GM23248 (cell line): ENCODE measurements at regions not wholly inside any gene's neighbourhood (a gene's known extent, or its start where the extent isn't known, plus 50 kb on each side); places are given as distances from the start of the nearest gene placed in this dataset.

ENCODE experiments used
- DNase-seq: peaks from one replicate; pipeline ENCODE4 v3.0.0-alpha.2; 2015
- H2AFZ ChIP-seq: fragments of 200-600 bp; sonication (generic); 2 replicates; pipeline ENCODE4 v1.6.1; 2016; ENCODE audit warnings: antibody characterized with exemption
- H3F3A ChIP-seq: fragments of 200-600 bp; sonication (generic); 2 replicates; pipeline ENCODE4 v1.6.1; 2016; ENCODE audit warnings: mild to moderate bottlenecking, antibody characterized with exemption, mixed run types; ENCODE audit not compliant: insufficient read depth
- H3K27ac ChIP-seq: fragments of 200-600 bp; sonication (generic); 2 replicates; pipeline ENCODE4 v1.5.1; 2016; ENCODE audit warnings: mild to moderate bottlenecking
- H3K27me3 ChIP-seq: fragments of 200-600 bp; sonication (generic); replicated peaks from 2 replicates; pipeline ENCODE4 v1.6.1; 2016; ENCODE audit warnings: mild to moderate bottlenecking; ENCODE audit not compliant: insufficient read depth
- H3K36me3 ChIP-seq: fragments of 200-600 bp; sonication (generic); 2 replicates; pipeline ENCODE4 v1.6.1; 2016; ENCODE audit warnings: low read depth, mild to moderate bottlenecking
- H3K4me1 ChIP-seq: fragments of 200-600 bp; sonication (generic); 2 replicates; pipeline ENCODE4 v1.6.1; 2016; ENCODE audit warnings: mild to moderate bottlenecking; ENCODE audit not compliant: insufficient read depth
- H3K4me2 ChIP-seq: fragments of 200-600 bp; sonication (generic); one replicate; pipeline ENCODE4 v1.6.1; 2016; ENCODE audit warnings: mild to moderate bottlenecking; ENCODE audit not compliant: unreplicated experiment
- H3K4me3 ChIP-seq: fragments of 200-600 bp; sonication (generic); 2 replicates; pipeline ENCODE4 v1.5.1; 2016; ENCODE audit warnings: mild to moderate bottlenecking
- H3K79me2 ChIP-seq: fragments of 200-600 bp; sonication (generic); 2 replicates; pipeline ENCODE4 v1.6.1; 2016; ENCODE audit warnings: mild to moderate bottlenecking; ENCODE audit not compliant: insufficient read depth
- H3K9ac ChIP-seq: fragments of 200-600 bp; sonication (generic); 2 replicates; pipeline ENCODE4 v1.6.1; 2016; ENCODE audit warnings: mild to moderate bottlenecking
- H3K9me2 ChIP-seq: fragments of 200-600 bp; sonication (generic); 2 replicates; pipeline ENCODE4 v1.6.1; 2016; ENCODE audit warnings: mixed run types, mild to moderate bottlenecking, moderate library complexity; ENCODE audit not compliant: insufficient read depth
- H3K9me3 ChIP-seq: fragments of 200-600 bp; sonication (generic); one replicate; pipeline ENCODE4 v1.6.1; 2017; ENCODE audit warnings: low read depth
- H4K20me1 ChIP-seq: fragments of 200-600 bp; sonication (generic); 2 replicates; pipeline ENCODE4 v1.6.0; 2016; ENCODE audit not compliant: insufficient read depth
- EZH2 ChIP-seq: fragments of 200-600 bp; sonication (generic); IDR thresholded peaks from 2 replicates; pipeline ENCODE4 v1.6.1; 2018; ENCODE audit warnings: antibody characterized with exemption, mild to moderate bottlenecking; ENCODE audit not compliant: insufficient read depth, poor library complexity, severe bottlenecking
- EZH2phosphoT487 ChIP-seq: fragments of 200-600 bp; sonication (generic); IDR thresholded peaks from 2 replicates; pipeline ENCODE4 v1.6.1; 2018; ENCODE audit warnings: antibody characterized with exemption, moderate library complexity, mild to moderate bottlenecking, low read depth; ENCODE audit not compliant: insufficient read depth
- WGBS, 2 experiments: methylation state at CpG; one replicate each; pipeline ENCODE4 v1.1.6; 2015 to 2017; ENCODE audit warnings: low lambda C conversion rate in 2 of 2, low coverage in 1 of 2; ENCODE audit errors: missing lambda C conversion rate in 2 of 2; 5-methylcytosine and 5-hydroxymethylcytosine counted together
- in situ Hi-C: fragments of 300-500 bp; cut with MboI; formaldehyde crosslinking; loops from 2 replicates; pipeline ENCODE4 v1.15.0; 2020

DNA sequence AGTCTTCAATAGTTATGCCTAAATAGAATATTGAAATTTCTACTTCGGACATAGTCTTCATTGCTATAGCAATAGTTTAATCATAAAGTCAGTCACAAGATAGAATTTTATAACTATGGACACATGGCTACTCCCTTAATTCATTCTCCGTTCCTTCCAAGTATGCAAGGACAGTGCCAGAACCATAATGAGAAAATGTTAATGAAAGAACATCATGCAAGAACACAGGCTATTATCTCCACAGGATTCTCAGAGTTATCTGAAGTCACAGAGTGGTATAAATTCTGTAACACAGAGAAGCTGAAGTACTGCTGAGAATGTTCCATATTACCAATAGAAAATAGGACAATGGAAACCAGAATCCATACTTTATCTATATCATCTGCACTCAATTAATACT lies 826.2 kb downstream of the EPHA7 start:
- Histone ChIP-seq H3K9me3 (no peaks in the 10 kb centered on the region), H3K79me2 (no peaks in the 10 kb centered on the region), H2AFZ (no peak overlapping the region), H3K9me2 (no peaks in the 10 kb centered on the region), H3K9ac (no peak overlapping the region), H3K36me3 (no peaks in the 10 kb centered on the region), H3K27ac (no peak overlapping the region), H3K4me3 (no peak overlapping the region), H3K27me3 (no peaks in the 10 kb centered on the region), H3K4me1 (no peaks in the 10 kb centered on the region), H4K20me1 (no peaks in the 10 kb centered on the region), H3K4me2 (no peak overlapping the region), H3F3A (no peaks in the 10 kb centered on the region)
- TF ChIP-seq EZH2phosphoT487 (no peak), EZH2 (no peak)
- WGBS, 2 experiments: 9 to 10% methylated on average over 2 of the region's 2 CpGs
- DNase-seq: no peak
- in situ Hi-C loops: no loop called here

DNA sequence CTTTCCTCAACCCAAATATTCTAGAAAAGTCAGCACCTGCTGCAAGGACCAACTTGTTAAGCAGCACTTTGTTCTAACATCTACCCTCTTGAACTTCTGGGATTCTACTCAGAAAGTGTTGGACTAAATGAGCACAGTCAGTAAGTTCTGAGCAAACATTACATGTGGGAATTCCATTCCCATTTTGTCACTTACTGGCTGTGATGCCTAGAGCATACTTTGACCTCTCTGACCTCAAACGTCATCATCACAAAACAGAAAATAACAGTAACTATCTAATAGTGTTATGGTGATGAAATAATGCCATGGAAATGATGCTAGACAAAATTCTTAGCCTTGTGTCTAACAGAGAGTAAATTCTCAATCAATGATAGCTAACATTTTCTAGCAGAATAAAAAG lies 829.4 kb downstream of the EPHA7 start:
- no peak overlapping the region for H3K4me2 ChIP-seq
- no peak overlapping the region for H3K27ac ChIP-seq
- no peak for DNase-seq
- H3K4me3 ChIP-seq: no peak overlapping the region
- no peaks in the 10 kb centered on the region for H3K4me1 ChIP-seq
- H3K79me2 ChIP-seq: no peaks in the 10 kb centered on the region
- H3K36me3 ChIP-seq: no peaks in the 10 kb centered on the region
- H3K9ac ChIP-seq: no peak overlapping the region
- 5% methylated on average over 1 of the region's 1 CpG for WGBS, 2 experiments
- H4K20me1 ChIP-seq: no peaks in the 10 kb centered on the region
- H2AFZ ChIP-seq: no peak overlapping the region
- TF ChIP-seq EZH2 (no peak), EZH2phosphoT487 (no peak)
- no peaks in the 10 kb centered on the region for H3K9me3 ChIP-seq
- H3F3A ChIP-seq: no peaks in the 10 kb centered on the region
- in situ Hi-C loops: no loop called here
- H3K9me2 ChIP-seq: no peaks in the 10 kb centered on the region
- no peaks in the 10 kb centered on the region for H3K27me3 ChIP-seq

DNA sequence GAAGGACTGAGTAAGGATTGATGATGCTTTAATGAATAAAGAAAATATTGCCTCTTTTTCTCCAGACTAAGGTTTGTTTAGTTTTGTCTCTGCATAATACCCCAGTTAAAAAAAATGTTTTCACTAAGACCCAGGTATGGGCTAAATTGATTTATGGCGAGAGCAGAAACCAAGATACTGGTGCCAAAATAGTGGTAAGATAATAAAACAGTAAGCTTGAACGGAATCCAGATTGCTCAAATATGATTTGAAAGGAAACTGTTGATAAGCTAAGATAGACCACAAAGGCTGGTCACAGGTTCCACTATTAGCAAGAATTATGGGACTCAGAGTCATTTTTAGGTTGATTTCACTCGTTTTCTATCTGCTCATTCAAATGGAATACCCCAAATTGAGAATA lies 831.2 kb downstream of the EPHA7 start:
- no peaks in the 10 kb centered on the region for H3K79me2 ChIP-seq
- no peaks in the 10 kb centered on the region for H3K9me2 ChIP-seq
- H3K36me3 ChIP-seq: no peaks in the 10 kb centered on the region
- TF ChIP-seq EZH2 (no peak), EZH2phosphoT487 (no peak)
- no peak overlapping the region for H2AFZ ChIP-seq
- in situ Hi-C loops: no loop called here
- no peak overlapping the region for H3K4me2 ChIP-seq
- no peaks in the 10 kb centered on the region for H3K27me3 ChIP-seq
- no peaks in the 10 kb centered on the region for H3F3A ChIP-seq
- H3K9ac ChIP-seq: no peak overlapping the region
- DNase-seq: no peak
- no peaks in the 10 kb centered on the region for H3K9me3 ChIP-seq
- no peaks in the 10 kb centered on the region for H4K20me1 ChIP-seq
- no peaks in the 10 kb centered on the region for H3K4me1 ChIP-seq
- WGBS, 2 experiments: 7 to 13% methylated on average over 3 of the region's 3 CpGs
- H3K4me3 ChIP-seq: no peak overlapping the region
- H3K27ac ChIP-seq: no peak overlapping the region

DNA sequence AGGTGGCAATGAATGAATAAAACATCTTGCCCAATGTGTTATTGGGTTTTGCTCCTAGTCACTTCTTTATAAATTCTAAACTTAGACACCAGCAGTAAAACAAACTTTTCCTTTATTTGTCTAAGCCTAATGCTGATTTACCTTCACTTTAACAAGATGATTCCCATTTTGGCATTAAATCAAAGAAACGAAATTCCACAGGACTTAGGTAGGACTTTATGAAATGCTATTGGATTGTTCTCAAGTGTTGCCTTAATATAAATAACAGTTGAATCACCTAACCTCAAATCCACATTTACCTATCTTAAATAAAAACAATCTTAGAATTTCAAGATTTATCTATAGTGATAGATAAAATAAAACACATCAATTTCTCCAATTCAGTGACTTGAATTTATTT lies 831.8 kb downstream of the EPHA7 start:
- H3K4me3 ChIP-seq: no peak overlapping the region
- H3K9ac ChIP-seq: no peak overlapping the region
- H3K4me1 ChIP-seq: no peaks in the 10 kb centered on the region
- H3K4me2 ChIP-seq: no peak overlapping the region
- no peaks in the 10 kb centered on the region for H3K9me2 ChIP-seq
- 0 to 3% methylated on average over 1 of the region's 1 CpG for WGBS, 2 experiments
- no peaks in the 10 kb centered on the region for H3K27me3 ChIP-seq
- no peaks in the 10 kb centered on the region for H3K9me3 ChIP-seq
- DNase-seq: no peak
- no peaks in the 10 kb centered on the region for H3F3A ChIP-seq
- H4K20me1 ChIP-seq: no peaks in the 10 kb centered on the region
- in situ Hi-C loops: no loop called here
- TF ChIP-seq EZH2 (no peak), EZH2phosphoT487 (no peak)
- H3K79me2 ChIP-seq: no peaks in the 10 kb centered on the region
- no peak overlapping the region for H3K27ac ChIP-seq
- H2AFZ ChIP-seq: no peak overlapping the region
- no peaks in the 10 kb centered on the region for H3K36me3 ChIP-seq

DNA sequence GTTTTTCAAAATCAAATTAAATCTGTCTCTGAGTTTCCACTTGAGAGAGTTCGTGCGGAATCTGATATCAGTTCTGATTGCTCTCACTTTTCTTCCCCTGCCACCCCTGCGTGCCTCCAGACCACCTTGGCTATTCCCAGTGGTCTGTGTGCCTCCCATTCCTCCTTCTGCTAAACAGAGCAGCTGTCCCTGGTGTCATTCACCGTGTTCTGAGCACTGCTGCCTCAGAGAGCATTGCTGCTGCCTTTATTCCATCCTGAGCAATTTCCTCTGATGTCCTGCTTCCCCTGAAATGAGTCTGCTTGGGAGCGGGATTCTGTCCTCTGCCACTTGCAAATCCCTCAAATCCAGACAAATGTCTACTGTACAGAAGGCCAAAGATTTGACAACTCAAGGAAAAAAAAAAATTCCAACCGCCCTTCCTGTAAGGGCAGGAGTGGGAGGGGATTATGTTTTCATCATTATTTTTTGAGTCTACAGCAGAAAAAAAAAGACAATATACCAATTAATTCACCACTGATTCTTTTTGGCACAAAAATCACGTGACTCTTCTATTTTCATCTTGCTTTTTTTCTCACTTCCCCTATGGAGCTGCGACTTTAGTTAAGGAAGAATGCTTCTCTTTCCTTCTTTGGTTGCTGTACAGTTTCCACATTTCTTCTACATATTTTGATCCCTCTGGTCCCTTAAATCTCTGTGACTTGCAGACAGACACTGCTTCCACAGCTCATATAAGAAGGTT lies 833.0 kb downstream of the EPHA7 start:
- Histone ChIP-seq H3K36me3 (no peaks in the 10 kb centered on the region), H3K9ac (no peak overlapping the region), H3K4me1 (no peaks in the 10 kb centered on the region), H3K9me3 (no peaks in the 10 kb centered on the region), H3K27ac (no peak overlapping the region), H3K4me2 (no peak overlapping the region), H3K27me3 (no peaks in the 10 kb centered on the region), H3K9me2 (no peaks in the 10 kb centered on the region), H4K20me1 (no peaks in the 10 kb centered on the region), H2AFZ (no peak overlapping the region), H3K79me2 (no peaks in the 10 kb centered on the region), H3K4me3 (no peak overlapping the region), H3F3A (no peaks in the 10 kb centered on the region)
- in situ Hi-C loops: no loop called here
- no peak for DNase-seq
- 25 to 30% methylated on average over 8 of the region's 8 CpGs for WGBS, 2 experiments
- TF ChIP-seq EZH2 (no peak), EZH2phosphoT487 (no peak)
